SU-DHL-6 (cell line): ENCODE measurements at regions not wholly inside any gene's neighbourhood (a gene's known extent, or its start where the extent isn't known, plus 50 kb on each side); places are given as distances from the start of the nearest gene placed in this dataset.

Source experiments
- H2AFZ ChIP-seq: fragments of 200-600 bp; sonication (generic); 2 replicates; pipeline ENCODE4 v1.6.1; 2014; ENCODE audit warnings: low read depth, mild to moderate bottlenecking, moderate library complexity, mixed read lengths, antibody characterized with exemption, low read length; ENCODE audit not compliant: severe bottlenecking
- H3F3A ChIP-seq: fragments of 200-600 bp; shearing (Covaris generic); 2 replicates; pipeline ENCODE4 v1.6.0; 2016; ENCODE audit warnings: antibody characterized with exemption, mild to moderate bottlenecking; ENCODE audit not compliant: insufficient read depth
- H3K27ac ChIP-seq: fragments of 200-600 bp; sonication (generic); 2 replicates; pipeline ENCODE4 v1.5.1; 2016; ENCODE audit warnings: low read depth, mild to moderate bottlenecking, low read length, moderate library complexity, mixed read lengths
- H3K27me3 ChIP-seq: fragments of 200-600 bp; sonication (generic), shearing (Covaris generic); 2 replicates; pipeline ENCODE4 v1.6.0; 2014; ENCODE audit warnings: mild to moderate bottlenecking, low read length
- H3K36me3 ChIP-seq: fragments of 200-600 bp; sonication (generic); 2 replicates; pipeline ENCODE4 v1.6.1; 2014; ENCODE audit warnings: mild to moderate bottlenecking, low read length, mixed read lengths
- H3K4me2 ChIP-seq: fragments of 300-600, 200-600 bp; shearing (Covaris generic), sonication (generic); 2 replicates; pipeline ENCODE4 v1.6.0; 2014; ENCODE audit warnings: low read length, low read depth, mild to moderate bottlenecking; ENCODE audit not compliant: poor library complexity, severe bottlenecking
- H3K4me3 ChIP-seq: fragments of 200-600 bp; sonication (generic); 2 replicates; pipeline ENCODE4 v1.5.1; 2014; ENCODE audit warnings: antibody characterized with exemption, low read length, mild to moderate bottlenecking, mixed read lengths; ENCODE audit not compliant: insufficient read depth, poor library complexity, severe bottlenecking
- H3K79me2 ChIP-seq: fragments of 200-600 bp; sonication (generic); 2 replicates; pipeline ENCODE4 v1.6.1; 2014; ENCODE audit warnings: mild to moderate bottlenecking, low read length, moderate library complexity; ENCODE audit not compliant: insufficient read depth
- H3K9ac ChIP-seq: fragments of 200-600 bp; sonication (generic); 2 replicates; pipeline ENCODE4 v1.7.0; 2014; ENCODE audit warnings: mild to moderate bottlenecking, low read length
- H3K9me2 ChIP-seq: fragments of 200-600 bp; sonication (generic); replicated peaks from 2 replicates; pipeline ENCODE4 v1.6.1; 2014; ENCODE audit warnings: low read length; ENCODE audit not compliant: insufficient read depth
- H3K9me3 ChIP-seq: fragments of 200-600 bp; sonication (generic); 2 replicates; pipeline ENCODE4 v1.6.1; 2014; ENCODE audit warnings: low read length, mixed read lengths; ENCODE audit not compliant: insufficient read depth
- H4K20me1 ChIP-seq: fragments of 200-600 bp; sonication (generic); 2 replicates; pipeline ENCODE4 v1.6.1; 2014; ENCODE audit warnings: low read depth, mild to moderate bottlenecking, antibody characterized with exemption, low read length, moderate library complexity, mixed read lengths
- CTCF ChIP-seq: fragments of 200-600 bp; sonication (generic); IDR thresholded peaks from one replicate; pipeline ENCODE4 v1.5.1; 2017; ENCODE audit warnings: antibody characterized with exemption, mild to moderate bottlenecking, low read length, moderate library complexity; ENCODE audit not compliant: insufficient read depth, poor library complexity, severe bottlenecking
- EZH2phosphoT487 ChIP-seq: fragments of 200-600 bp; sonication (generic), shearing (Covaris generic); conservative IDR thresholded peaks from 2 replicates; pipeline ENCODE4 v1.6.1; 2018; ENCODE audit warnings: mild to moderate bottlenecking, antibody characterized with exemption, low read length, moderate library complexity, mixed read lengths

DNA sequence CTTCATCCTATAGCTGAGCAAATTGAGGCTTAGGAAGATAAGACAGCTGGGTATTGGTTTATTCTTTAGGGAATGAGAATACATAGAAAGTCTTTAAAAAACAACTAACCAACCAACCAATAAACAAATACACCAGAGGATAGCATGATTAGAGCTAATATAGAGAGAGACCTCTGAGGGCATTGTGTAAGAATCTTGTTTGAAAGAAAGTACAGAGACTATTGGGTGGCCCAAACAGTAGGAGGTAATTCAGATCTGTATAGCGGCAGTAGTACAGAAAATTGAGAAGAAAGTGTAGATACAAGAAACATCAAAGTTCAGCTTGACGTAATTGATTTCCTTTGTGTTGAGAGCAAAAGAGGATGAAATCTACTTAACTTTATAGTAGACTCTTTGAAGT lies 1951.0 kb upstream of the ADGRL3 start:
- Histone ChIP-seq H3K9ac (no peak overlapping the region), H3K4me2 (no peak overlapping the region), H3K27ac (no peak overlapping the region), H4K20me1 (no peaks in the 10 kb centered on the region), H3K9me2 (no peaks in the 10 kb centered on the region), H3K4me3 (no peak overlapping the region), H3K9me3 (no peaks in the 10 kb centered on the region), H3K36me3 (no peaks in the 10 kb centered on the region), H3K79me2 (no peaks in the 10 kb centered on the region), H3K27me3 (no peaks in the 10 kb centered on the region), H2AFZ (no peak overlapping the region), H3F3A (no peaks in the 10 kb centered on the region)
- no peak for TF ChIP-seq CTCF
- TF ChIP-seq EZH2phosphoT487, result no peak

GRCh38 chr4:59258002-59258401 lies 1942.1 kb upstream of the ADGRL3 start:
- no peak overlapping the region for H3K9ac ChIP-seq
- no peaks in the 10 kb centered on the region for H4K20me1 ChIP-seq
- H3K36me3 ChIP-seq, result no peaks in the 10 kb centered on the region
- H3K4me2 ChIP-seq, result no peak overlapping the region
- no peaks in the 10 kb centered on the region for H3K27me3 ChIP-seq
- no peaks in the 10 kb centered on the region for H3K9me3 ChIP-seq
- H3K79me2 ChIP-seq, result no peaks in the 10 kb centered on the region
- no peaks in the 10 kb centered on the region for H3K9me2 ChIP-seq
- H3F3A ChIP-seq, result no peaks in the 10 kb centered on the region
- no peak overlapping the region for H3K4me3 ChIP-seq
- H3K27ac ChIP-seq, result no peak overlapping the region
- no peak overlapping the region for H2AFZ ChIP-seq
- TF ChIP-seq CTCF (no peak), EZH2phosphoT487 (no peak)

- Histone ChIP-seq H4K20me1 (no peaks in the 10 kb centered on the region), H3K9ac (no peak overlapping the region), H3K4me3 (no peak overlapping the region), H3K27ac (no peak overlapping the region), H3K79me2 (no peaks in the 10 kb centered on the region), H3K9me3 (no peaks in the 10 kb centered on the region), H3K9me2 (no peaks in the 10 kb centered on the region), H2AFZ (no peak overlapping the region), H3F3A (no peaks in the 10 kb centered on the region), H3K4me2 (no peak overlapping the region), H3K36me3 (no peaks in the 10 kb centered on the region), H3K27me3 (no peaks in the 10 kb centered on the region)
- TF ChIP-seq CTCF (no peak), EZH2phosphoT487 (no peak)
These were observed 1892.5 kb upstream of the ADGRL3 start for GRCh38 chr4:59307609-59308008.

GRCh38 chr4:59314637-59315036 lies 1885.5 kb upstream of the ADGRL3 start:
- no peaks in the 10 kb centered on the region for H3F3A ChIP-seq
- no peaks in the 10 kb centered on the region for H3K9me3 ChIP-seq
- H3K27me3 ChIP-seq, result no peaks in the 10 kb centered on the region
- H3K79me2 ChIP-seq, result no peaks in the 10 kb centered on the region
- no peaks in the 10 kb centered on the region for H4K20me1 ChIP-seq
- no peaks in the 10 kb centered on the region for H3K36me3 ChIP-seq
- TF ChIP-seq EZH2phosphoT487 (no peak), CTCF (no peak)
- H3K9ac ChIP-seq, result no peak overlapping the region
- no peak overlapping the region for H3K4me3 ChIP-seq
- H3K27ac ChIP-seq, result no peak overlapping the region
- no peaks in the 10 kb centered on the region for H3K9me2 ChIP-seq
- H2AFZ ChIP-seq, result no peak overlapping the region
- H3K4me2 ChIP-seq, result no peak overlapping the region
